GM18517 (cell line): ENCODE measurements at regions not wholly inside any gene's neighbourhood (a gene's known extent, or its start where the extent isn't known, plus 50 kb on each side); places are given as distances from the start of the nearest gene placed in this dataset.

Experiments
- ATAC-seq: cut with Tn5 transposase; IDR thresholded peaks from one replicate; pipeline ENCODE4 v1.9.1; 2021; ENCODE audit warnings: mild to moderate bottlenecking, moderate library complexity; ENCODE audit not compliant: unreplicated experiment

DNA sequence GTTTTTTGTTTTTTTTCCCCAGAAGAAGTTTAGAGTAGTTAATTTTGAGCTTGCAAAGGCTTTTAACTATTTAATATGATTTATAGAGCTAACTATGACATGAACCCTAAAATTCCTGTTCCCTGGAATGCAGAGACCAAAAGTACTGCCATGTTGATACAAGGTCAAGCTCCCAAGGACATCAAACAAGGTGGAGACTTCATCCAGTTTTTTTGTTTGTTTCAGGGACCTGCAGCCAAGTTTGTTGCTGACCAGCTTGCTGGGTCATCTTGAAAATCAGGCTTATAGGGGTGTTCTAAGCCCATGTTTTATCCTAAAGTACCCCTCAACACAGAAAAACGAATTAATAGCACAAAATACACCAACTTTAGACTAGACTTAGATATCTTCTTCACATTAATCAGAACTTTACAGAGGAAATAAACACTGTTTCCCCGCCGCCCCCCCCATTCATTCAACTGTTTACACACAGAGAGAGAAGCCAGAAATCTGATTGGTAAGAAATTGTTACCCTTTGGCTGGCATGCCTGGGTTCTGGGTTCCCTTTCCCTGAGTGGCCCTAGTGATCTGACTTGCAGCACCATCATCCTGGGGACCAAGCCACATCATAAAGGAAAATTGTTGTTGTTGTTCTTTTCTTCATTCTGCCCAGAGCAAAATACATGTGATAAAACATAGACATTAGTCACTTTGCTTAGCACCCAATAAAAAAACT, 860.5 kb downstream of the CCSER2 start:
- ATAC-seq, result no peak

DNA sequence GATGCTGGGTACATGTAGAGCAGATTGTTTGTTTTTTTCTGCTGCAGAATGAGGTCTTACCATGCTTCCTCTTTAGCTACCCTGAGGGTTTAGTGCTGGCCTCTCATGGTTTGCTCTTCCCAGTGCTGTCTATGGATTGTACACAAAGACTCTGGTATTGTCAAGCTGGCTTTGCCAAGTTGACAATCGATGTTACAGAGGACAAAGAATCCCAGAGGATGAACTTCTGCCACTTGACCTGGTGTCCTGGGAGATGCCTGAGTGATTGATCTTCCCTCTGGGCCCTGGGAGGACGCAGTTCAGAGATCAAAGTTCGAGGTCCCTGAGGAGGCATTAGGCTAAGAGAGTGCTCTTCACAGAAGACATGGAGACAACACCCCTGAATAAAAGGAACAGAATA, 865.4 kb downstream of the CCSER2 start:
- ATAC-seq, result no peak

DNA sequence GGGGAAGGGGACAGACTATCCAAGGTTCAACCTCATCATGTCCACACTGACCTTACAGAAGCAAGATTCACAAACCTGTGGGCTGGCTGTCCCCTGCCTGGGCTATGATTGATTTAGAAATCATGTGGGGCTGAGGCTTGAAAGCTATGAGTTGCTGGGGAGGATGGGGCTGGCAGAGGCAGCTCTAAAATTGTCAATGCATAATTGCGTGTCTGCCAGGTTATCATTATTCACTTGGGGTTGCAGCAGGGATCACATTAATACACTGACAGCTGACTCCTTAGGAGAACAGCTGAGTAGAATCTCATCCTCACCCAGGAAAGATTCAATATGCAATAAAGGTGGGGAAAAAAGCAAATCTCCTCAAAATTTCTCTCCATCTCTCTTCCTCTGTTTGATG, 866.3 kb downstream of the CCSER2 start:
- no peak for ATAC-seq

DNA sequence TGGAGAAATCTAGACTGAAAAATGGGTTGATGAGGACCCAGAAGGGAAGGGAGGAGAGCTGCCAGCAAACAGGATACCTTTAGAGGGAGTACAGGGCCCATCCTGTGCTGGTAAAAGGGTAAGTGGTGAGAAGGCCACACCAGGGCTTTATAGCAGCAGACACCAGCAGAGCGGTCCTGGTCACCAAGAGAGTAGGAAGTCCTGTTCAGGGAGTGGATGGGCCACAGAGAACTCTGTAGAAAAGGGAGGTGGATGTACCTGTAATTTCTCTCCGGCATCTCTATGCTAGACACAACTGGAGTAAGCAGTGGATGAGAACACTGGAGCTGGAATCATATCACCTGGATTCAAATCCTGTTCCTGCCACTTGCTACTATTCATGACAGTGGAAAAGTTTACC, 867.2 kb downstream of the CCSER2 start:
- no peak for ATAC-seq

DNA sequence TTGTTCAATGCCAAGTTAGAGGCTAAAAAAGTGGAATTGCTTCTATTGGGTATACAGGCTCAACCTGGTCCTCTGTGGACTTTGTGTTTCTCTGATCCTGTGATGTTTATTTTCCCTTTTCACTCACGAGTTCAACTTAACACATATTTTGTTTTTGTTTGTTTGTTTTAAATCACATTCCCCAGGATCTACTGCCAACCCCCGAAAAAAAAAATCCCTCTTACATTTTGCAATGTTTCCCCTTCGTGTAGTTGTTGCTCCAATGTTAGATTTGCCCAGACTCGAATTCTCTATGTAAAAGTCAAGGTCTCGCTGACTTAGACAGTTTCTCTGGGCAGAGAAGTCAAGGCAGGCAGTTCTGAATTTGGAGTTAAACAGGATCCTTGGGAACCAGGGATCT, 876.4 kb downstream of the CCSER2 start:
- no peak for ATAC-seq

DNA sequence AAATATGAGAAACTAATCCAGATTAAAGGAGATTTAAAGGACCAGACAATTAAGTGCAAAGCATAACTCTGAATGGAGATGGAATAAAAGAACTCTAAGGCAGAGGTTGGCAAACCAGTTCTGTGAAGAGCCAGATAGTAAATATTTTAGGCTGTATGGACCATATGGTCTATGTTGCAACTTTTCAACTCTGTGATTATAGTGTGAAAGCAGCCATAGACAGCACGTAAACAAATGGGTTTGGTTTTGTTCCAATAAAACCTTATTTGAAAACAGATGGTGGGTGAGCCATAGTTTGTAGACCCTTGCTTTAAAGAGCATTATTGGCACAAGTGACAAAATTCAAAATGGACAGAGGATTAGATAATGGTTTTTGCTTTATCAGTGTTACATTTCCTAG, 884.1 kb downstream of the CCSER2 start:
- ATAC-seq, result no peak

DNA sequence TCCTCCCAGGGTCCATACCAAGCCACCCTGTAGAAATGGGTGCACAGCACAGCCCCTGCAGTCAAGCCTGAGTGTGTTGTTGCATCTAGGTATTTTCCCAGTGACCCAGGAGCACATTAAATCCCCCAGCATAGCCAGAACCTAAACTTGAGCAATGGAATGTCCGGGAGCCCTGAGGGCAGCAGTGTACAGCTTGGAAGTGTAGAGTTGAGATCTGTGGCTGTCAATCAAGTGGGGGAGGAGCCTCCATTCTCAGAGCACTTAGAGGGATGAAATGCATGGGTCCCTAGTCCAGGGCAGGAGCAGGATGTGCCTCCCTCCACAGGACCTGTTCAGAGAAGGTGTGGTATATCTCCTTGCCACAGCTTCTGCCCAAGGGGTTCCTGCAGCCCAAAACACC, 885.1 kb downstream of the CCSER2 start:
- no peak for ATAC-seq

DNA sequence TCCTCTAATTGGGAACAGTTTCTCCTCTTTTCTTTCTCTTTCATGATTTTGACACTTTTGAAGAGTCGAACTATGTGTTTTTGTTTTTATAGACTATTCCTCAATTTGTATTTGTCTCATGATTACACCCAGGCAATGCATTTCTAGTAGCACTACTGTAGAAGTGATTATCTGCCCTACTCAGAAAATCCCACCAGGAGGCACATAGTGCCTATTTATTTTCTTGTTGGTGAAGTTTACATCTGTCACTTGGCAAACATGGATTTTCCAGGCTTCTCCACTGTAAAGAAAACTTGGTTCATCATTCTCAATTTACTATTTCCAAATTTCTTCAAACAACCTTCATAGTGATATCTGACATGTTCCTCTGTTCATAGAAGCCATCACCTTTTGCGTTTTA, 893.9 kb downstream of the CCSER2 start:
- ATAC-seq, result no peak

DNA sequence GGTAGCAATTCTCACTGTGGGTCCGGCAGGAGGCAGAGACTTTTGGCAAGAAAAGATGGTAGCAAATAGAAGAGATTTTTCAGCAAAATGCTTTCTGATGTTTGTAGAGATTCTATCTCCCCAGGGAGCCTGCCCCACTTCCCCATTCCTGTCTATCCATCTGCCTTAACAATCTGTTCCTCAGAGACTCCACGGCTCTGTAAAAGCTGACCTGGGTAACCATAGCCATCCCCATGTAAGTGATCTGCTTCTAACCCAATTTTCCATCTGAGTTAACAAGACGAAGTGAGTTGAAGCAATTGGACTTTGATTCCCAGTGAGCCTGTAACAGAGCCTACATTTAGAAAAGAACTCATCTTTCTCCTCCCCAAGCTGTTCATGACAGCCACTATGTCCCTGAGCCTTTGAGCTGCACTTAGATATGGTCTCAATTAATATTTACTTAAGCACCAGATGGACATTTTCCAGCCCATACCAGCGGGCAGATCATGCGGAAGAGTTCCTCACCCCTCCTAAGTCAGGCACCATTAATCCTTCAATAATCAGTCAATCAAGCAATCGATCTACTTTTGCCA, 896.1 kb downstream of the CCSER2 start:
- ATAC-seq, result no peak

DNA sequence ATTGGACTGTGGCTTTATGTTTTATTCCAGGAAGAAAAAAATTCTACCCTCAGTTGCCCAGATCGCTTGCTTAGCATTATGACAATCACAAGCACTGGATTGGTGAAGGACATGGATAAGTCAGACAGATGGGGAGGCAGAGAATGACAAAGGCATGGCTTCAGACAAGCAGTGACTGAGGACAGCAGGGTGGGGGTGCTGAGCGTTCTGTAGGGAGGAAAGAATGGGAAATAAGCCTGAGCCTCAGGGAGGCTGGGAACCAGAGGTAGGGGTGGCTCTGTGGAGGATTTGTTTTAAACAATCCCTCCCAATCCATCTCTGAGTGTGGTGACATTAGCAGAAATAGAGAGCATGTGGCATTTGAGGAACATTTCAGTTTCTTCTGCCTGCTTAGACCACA, 896.9 kb downstream of the CCSER2 start:
- no peak for ATAC-seq

DNA sequence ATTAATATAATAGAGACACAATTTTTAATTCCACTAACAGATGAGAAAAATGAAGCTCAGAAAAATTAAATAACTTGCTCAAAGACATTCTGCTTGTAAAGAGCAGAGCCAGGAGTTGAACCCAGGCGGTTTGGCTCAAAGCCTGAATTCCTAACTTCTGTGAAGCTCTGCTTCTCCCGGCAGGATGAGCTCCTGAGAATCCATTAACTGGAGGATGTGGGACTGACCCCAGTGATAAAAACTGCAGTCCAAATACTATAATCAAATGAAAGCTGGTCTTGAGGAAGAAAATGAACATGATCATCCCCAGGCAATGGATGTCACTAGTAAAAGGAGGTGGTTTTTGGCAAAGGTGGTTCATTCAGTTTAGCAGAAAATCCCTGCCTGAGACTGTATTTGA, 898.2 kb downstream of the CCSER2 start:
- ATAC-seq, result no peak

DNA sequence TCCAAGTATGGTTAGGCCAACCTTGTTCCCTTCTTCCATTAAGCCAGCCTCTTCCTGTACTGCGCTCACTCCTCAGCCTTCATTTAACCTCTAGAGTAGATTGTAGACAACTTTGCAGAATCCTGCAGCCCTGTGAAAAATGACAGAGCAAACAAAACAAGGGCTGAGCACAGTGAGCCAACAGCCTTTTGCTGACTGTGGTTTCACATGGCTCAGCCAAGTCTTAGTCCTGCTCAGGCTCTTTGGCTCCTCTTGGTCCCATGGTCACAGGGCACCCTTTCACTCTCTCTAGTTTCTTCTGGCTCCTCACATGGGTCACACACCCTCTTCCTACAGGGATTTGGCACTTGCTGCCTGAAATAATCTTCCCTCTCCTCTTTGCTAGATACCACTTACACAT, 900.3 kb downstream of the CCSER2 start:
- ATAC-seq, result no peak

DNA sequence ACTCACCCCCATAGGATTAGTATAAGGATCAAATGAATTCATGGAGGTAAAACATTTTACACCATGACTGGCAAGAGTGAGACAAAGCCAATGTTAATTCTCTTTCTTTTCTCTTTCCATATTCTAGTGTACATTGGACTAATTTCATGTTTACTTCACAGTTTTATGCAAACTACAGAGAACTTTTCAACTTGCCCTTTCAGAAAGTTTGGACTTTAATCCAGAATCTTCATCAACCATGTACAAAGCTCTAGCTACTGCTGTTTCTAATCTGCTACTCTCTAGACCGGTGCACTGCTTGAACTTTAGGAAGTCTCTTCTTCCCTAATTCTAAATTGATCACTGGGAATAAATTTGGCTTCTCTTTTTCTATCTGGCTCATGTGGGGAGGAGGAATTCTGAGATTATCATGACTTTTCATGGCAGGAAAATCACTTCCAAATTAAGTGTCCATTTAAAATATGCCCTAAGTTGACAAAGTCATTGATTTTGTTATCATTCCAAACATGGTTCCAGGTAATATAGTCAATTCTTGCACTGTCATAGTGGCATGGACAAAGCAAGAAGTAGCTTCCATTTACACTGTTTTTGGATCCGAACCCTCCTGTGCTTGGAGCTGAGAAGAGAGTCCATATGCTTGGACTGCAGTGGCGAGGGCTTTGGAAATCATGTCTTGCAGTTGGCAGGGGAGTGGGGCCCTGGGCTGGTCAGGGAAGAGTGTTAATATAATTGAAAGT, 903.3 kb downstream of the CCSER2 start:
- no peak for ATAC-seq

DNA sequence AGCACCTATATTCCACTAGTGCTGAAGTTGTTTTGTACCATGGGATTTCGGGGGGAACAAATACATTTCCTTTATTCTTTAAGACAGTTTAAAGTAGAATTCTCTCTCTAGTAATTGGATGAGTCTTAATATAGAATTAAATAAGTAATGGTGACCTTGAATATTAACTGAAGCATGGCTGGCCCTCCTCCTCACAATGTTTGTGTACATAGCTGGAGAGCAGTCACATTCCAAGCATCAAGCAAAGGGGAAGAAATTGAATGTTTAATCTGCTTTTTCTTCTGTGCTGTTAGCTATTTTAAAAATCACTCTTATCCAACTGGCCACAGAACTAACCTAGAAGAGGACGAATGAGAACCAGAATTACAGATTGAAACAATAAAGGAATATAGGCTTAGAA, 906.9 kb downstream of the CCSER2 start:
- no peak for ATAC-seq

DNA sequence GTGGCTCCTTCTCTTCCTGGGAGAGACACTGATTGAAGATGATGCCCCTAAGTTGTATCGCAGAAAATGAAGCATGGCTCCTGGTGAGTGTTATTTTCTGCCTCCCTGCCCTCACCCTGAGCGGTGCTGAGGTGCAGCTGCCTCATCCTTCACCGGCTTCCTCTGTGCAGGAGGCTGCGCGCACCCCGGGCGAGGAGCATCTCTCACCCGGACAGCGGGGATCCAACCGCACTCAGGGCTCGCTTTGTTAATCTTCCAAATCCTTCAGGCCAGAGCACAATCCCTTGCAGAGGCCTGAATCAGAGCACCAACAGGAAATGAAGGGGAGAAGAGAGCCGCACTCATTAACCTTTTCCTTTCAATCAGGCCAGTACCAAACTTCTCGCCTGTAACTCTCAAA, 910.3 kb downstream of the CCSER2 start:
- no peak for ATAC-seq

DNA sequence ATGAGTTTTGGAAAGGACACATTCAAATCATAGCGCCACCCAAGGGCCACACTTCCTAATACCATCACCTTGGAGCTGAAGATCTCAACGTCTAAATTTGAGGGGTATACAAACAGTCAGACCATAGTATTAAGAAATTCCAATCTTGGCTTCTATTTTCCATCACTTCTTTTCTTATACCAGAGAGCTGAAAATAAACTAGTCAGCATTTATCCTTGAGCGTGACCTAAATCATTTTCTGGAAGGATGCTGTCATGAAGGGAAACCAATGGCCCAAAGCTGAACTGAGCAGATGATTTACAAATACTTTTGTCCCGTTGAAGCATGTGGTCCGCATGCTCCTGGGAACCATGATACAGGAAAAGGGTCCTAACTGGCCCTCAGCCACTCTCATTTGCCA, 921.9 kb downstream of the CCSER2 start:
- ATAC-seq, result no peak

DNA sequence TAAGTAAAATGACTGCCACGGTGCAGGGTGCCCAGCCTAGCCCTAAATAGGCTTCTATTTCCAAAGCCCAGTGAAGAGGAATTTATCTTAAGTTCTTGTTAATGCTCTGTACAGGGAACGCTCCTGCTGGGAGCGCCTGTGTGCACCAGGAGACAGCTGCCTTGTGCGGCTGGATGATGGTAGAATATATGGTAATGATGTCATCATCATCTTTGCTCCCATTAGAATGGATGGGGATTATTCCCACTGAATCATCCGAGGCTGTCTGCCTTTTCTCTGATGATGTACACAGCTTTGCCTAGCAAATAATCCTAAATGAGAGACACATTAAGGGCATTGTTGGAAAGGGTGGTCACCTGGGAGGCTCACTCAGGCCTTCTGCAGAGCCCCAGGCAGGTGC, 928.1 kb downstream of the CCSER2 start:
- no peak for ATAC-seq

DNA sequence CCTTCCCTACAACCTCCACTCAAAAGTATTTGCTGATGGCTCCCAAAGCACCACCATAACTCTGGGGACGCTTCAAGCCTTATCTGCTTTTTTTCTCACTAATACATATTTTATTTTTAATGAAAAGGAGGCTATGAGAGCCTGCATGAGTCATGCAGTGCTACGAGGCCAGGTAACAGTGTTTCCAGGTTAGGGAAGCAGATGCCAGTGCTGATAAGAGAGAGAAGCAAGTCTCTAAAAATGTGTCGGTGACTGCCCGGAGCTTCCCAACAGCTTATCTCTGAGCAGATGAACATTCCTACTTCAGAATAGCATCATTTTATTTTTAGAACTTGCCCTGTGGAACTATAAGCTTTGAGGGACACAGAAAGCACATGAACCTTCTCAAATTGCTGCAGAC, 931.5 kb downstream of the CCSER2 start:
- ATAC-seq, result no peak

DNA sequence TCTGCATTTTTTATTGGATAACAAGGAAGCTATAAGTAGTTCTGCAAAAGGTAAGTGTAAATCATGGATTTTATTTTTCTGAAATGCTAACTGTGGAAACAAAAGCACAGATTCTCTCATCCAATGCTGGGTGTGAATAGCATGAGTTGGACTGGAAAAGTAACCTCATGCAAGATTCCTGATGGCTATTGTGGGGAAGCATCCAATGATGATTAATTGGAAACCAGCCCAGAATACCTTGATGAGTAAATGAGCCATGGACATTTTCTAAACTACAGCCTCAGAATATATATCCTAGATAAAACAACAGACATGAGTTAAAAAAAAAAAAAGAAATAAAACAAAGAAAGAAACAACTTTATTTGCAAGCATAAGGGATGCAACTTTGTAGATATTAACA, 934.6 kb downstream of the CCSER2 start:
- no peak for ATAC-seq

DNA sequence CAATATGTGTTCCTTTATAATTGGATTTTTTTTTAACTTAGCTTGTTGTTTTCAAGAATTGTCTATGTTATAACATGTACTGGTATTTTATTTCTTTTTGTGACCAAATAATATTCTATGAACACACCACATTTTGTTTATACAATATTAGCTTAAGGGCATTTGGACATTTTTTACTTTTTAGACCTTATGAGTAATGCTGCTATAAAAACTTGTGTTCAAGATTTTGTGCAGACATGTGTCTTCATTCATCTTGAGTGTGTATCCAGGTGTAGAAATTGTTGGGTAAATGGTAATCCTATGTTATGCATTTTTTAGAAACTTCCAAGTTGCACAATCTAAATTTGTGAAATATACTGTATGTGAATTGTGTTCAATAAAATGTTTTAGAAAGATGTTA, 936.7 kb downstream of the CCSER2 start:
- no peak for ATAC-seq

DNA sequence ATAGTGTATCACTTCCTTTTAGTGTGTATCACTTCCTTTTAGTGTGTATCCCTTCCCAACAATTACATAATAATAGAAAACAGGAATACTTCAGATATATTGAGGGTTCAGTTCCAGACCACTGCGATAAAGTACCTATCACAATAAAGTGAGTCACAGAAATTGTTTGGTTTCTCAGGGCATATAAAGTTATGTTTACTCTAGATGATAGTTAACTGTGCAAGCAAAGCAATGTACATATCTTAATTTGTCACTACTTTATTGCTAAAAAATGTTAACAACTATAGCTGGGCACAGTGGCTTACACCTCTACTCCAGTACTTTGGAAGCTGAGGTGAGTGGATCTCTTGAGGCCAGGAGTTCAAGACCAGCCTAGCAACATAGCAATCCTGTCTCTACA, 938.4 kb downstream of the CCSER2 start:
- no peak for ATAC-seq

DNA sequence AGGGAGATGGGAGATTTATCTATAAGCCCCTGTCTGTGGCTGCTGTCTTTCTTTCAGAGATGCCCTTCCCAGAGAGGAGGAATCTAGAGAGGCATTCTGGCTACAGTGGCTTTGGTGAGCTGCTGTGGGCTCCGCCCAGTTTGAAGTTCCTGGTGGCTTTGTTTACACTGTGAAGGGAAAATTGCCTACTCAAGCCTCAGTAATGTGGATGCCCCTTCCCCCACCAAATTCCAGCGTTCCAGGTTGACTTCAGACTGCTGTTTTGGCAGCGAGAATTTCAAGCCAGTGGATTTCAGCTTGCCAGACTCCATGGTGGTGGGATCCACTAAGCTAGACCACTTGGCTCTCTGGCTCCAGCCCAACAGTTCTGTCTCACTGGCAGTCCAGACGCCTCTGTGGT, 951.6 kb downstream of the CCSER2 start:
- ATAC-seq, result no peak
